Muscle layer of duodenum (tissue), 2 donors: ENCODE measurements at regions not wholly inside any gene's neighbourhood (a gene's known extent, or its start where the extent isn't known, plus 50 kb on each side); places are given as distances from the start of the nearest gene placed in this dataset.

Experiments used
- H3K27ac ChIP-seq: one replicate; pipeline ENCODE4 v1.7.0; 2013; ENCODE audit warnings: mild to moderate bottlenecking, low read length
- H3K27me3 ChIP-seq: one replicate; pipeline ENCODE4 v1.7.0; 2013; ENCODE audit warnings: low read depth, mild to moderate bottlenecking, control low read depth, low read length
- H3K36me3 ChIP-seq, 2 donors: one replicate each; pipeline ENCODE4 v1.7.0; 2013; ENCODE audit warnings: low read length in 2 of 2, control low read depth in 1 of 2, mild to moderate bottlenecking in 1 of 2; ENCODE audit not compliant: insufficient read depth in 2 of 2, control insufficient read depth in 1 of 2
- H3K4me1 ChIP-seq, 2 donors: one replicate each; pipeline ENCODE4 v1.7.0; 2013; ENCODE audit warnings: low read length in 2 of 2, mild to moderate bottlenecking in 2 of 2, control low read depth in 1 of 2, moderate library complexity in 1 of 2; ENCODE audit not compliant: insufficient read depth in 2 of 2, control insufficient read depth in 1 of 2
- H3K4me3 ChIP-seq, 2 donors: one replicate each; pipeline ENCODE4 v1.7.0; 2013; ENCODE audit warnings: low read length in 2 of 2, low read depth in 1 of 2, mild to moderate bottlenecking in 1 of 2
- H3K9me3 ChIP-seq, 2 donors: one replicate each; pipeline ENCODE4 v1.7.0; 2013; ENCODE audit warnings: low read length in 2 of 2, control low read depth in 1 of 2, mild to moderate bottlenecking in 1 of 2; ENCODE audit not compliant: control insufficient read depth in 1 of 2
- donor health status: healthy.

- Histone ChIP-seq H3K4me3 (no peak overlapping the region), H3K27me3 (no peaks in the 10 kb centered on the region), H3K4me1 (no peaks in the 10 kb centered on the region), H3K27ac (no peak overlapping the region), H3K36me3 (no peaks in the 10 kb centered on the region), H3K9me3 (peaks cover 0 to 3% of the 10 kb centered on the region in 2 donors)
Measured at GRCh38 chr2:104249629-104250028, 604.3 kb upstream of the POU3F3 start.

GRCh38 chr2:104250635-104251034 lies 603.3 kb upstream of the POU3F3 start:
- H3K27me3 ChIP-seq: no peaks in the 10 kb centered on the region

GRCh38 chr2:104254017-104254416 lies 599.9 kb upstream of the POU3F3 start:
- H3K27me3 ChIP-seq: no peaks in the 10 kb centered on the region
- H3K4me3 ChIP-seq: no peak overlapping the region
- H3K4me1 ChIP-seq: no peaks in the 10 kb centered on the region
- no peak overlapping the region for H3K27ac ChIP-seq
- H3K36me3 ChIP-seq: no peaks in the 10 kb centered on the region
- H3K9me3 ChIP-seq: peaks cover 0 to 13% of the 10 kb centered on the region in 2 donors

More at GRCh38 chr2:104250635-104251034, 603.3 kb upstream of the POU3F3 start:
- Histone ChIP-seq H3K36me3 (no peaks in the 10 kb centered on the region), H3K27ac (no peak overlapping the region), H3K9me3 (peaks cover 0 to 3% of the 10 kb centered on the region in 2 donors), H3K4me3 (no peak overlapping the region), H3K4me1 (no peaks in the 10 kb centered on the region)

- H3K9me3 ChIP-seq: peaks cover 9 to 28% of the 10 kb centered on the region in 2 donors
- H3K4me3 ChIP-seq: no peak overlapping the region
- H3K4me1 ChIP-seq: no peaks in the 10 kb centered on the region
Measured at GRCh38 chr2:104262714-104263113, 591.2 kb upstream of the POU3F3 start.

GRCh38 chr2:104279646-104280045 lies 574.3 kb upstream of the POU3F3 start:
- no peaks in the 10 kb centered on the region for H3K27me3 ChIP-seq
- H3K4me3 ChIP-seq: no peak overlapping the region
- no peaks in the 10 kb centered on the region for H3K9me3 ChIP-seq
- no peaks in the 10 kb centered on the region for H3K36me3 ChIP-seq
- H3K27ac ChIP-seq: no peak overlapping the region
- no peaks in the 10 kb centered on the region for H3K4me1 ChIP-seq

More at GRCh38 chr2:104262714-104263113, 591.2 kb upstream of the POU3F3 start:
- no peak overlapping the region for H3K27ac ChIP-seq
- no peaks in the 10 kb centered on the region for H3K27me3 ChIP-seq
- no peaks in the 10 kb centered on the region for H3K36me3 ChIP-seq

- no peaks in the 10 kb centered on the region for H3K27me3 ChIP-seq
- H3K27ac ChIP-seq: no peak overlapping the region
Measured at GRCh38 chr2:104280216-104280615, 573.7 kb upstream of the POU3F3 start.

GRCh38 chr2:104286841-104287240 lies 567.1 kb upstream of the POU3F3 start:
- no peaks in the 10 kb centered on the region for H3K9me3 ChIP-seq
- H3K4me3 ChIP-seq: no peak overlapping the region
- H3K27me3 ChIP-seq: no peaks in the 10 kb centered on the region
- H3K27ac ChIP-seq: no peak overlapping the region
- H3K36me3 ChIP-seq: no peaks in the 10 kb centered on the region
- H3K4me1 ChIP-seq: no peaks in the 10 kb centered on the region

More at GRCh38 chr2:104280216-104280615, 573.7 kb upstream of the POU3F3 start:
- Histone ChIP-seq H3K4me3 (no peak overlapping the region), H3K9me3 (no peaks in the 10 kb centered on the region), H3K36me3 (no peaks in the 10 kb centered on the region), H3K4me1 (no peaks in the 10 kb centered on the region)

- Histone ChIP-seq H3K4me3 (no peak overlapping the region), H3K36me3 (no peaks in the 10 kb centered on the region), H3K9me3 (no peaks in the 10 kb centered on the region), H3K4me1 (no peaks in the 10 kb centered on the region), H3K27ac (no peak overlapping the region), H3K27me3 (no peaks in the 10 kb centered on the region)
Measured at GRCh38 chr2:104289651-104290565, 564.0 kb upstream of the POU3F3 start.

GRCh38 chr2:104290566-104290891 lies 563.4 kb upstream of the POU3F3 start:
- Histone ChIP-seq H3K27me3 (no peaks in the 10 kb centered on the region), H3K4me3 (no peak overlapping the region), H3K27ac (no peak overlapping the region), H3K36me3 (no peaks in the 10 kb centered on the region), H3K4me1 (no peaks in the 10 kb centered on the region), H3K9me3 (no peaks in the 10 kb centered on the region)

- H3K4me3 ChIP-seq: no peak overlapping the region
- no peaks in the 10 kb centered on the region for H3K36me3 ChIP-seq
- H3K27ac ChIP-seq: no peak overlapping the region
- H3K4me1 ChIP-seq: no peaks in the 10 kb centered on the region
- no peaks in the 10 kb centered on the region for H3K27me3 ChIP-seq
- peaks cover 0 to 7% of the 10 kb centered on the region in 2 donors for H3K9me3 ChIP-seq
Measured at GRCh38 chr2:104312684-104313083, 541.2 kb upstream of the POU3F3 start.

- no peaks in the 10 kb centered on the region for H3K36me3 ChIP-seq
- H3K4me3 ChIP-seq: no peak overlapping the region
- H3K27ac ChIP-seq: no peak overlapping the region
- no peaks in the 10 kb centered on the region for H3K4me1 ChIP-seq
- H3K9me3 ChIP-seq: no peaks in the 10 kb centered on the region
- H3K27me3 ChIP-seq: no peaks in the 10 kb centered on the region
Measured at GRCh38 chr2:104318001-104318665, 535.8 kb upstream of the POU3F3 start.
